HL-60 (cell line): ENCODE measurements at regions not wholly inside any gene's neighbourhood (a gene's known extent, or its start where the extent isn't known, plus 50 kb on each side); places are given as distances from the start of the nearest gene placed in this dataset.

ENCODE experiments used
- DNase-seq, 2 experiments: peaks; one replicate each; pipeline ENCODE4 v3.0.0-alpha.2; 2010 to 2020; ENCODE audit warnings: low read depth in 1 of 2, low spot score in 1 of 2
- H3K27ac ChIP-seq: fragments of 250-450 bp; sonication (Bioruptor Pico); replicated peaks from 2 replicates; pipeline ENCODE4 v1.5.1; 2020; ENCODE audit warnings: mild to moderate bottlenecking, moderate library complexity
- H3K27me3 ChIP-seq: fragments of 250-450 bp; sonication (Bioruptor Pico); 2 replicates; pipeline ENCODE4 v1.5.1; 2021; ENCODE audit warnings: mild to moderate bottlenecking, moderate library complexity; ENCODE audit not compliant: insufficient read depth, poor library complexity, severe bottlenecking
- H3K4me3 ChIP-seq: replicated peaks from 2 replicates; pipeline ENCODE4 v1.5.1; 2011; ENCODE audit warnings: mild to moderate bottlenecking, control low read depth, low read length; ENCODE audit not compliant: insufficient read depth
- GABPA ChIP-seq: IDR thresholded peaks from 2 replicates; pipeline ENCODE4 v1.6.1; 2012; ENCODE audit warnings: low read depth
- POLR2AphosphoS5 ChIP-seq: IDR thresholded peaks from 2 replicates; pipeline ENCODE4 v1.6.1; 2012; ENCODE audit warnings: low read depth
- SPI1 ChIP-seq: IDR thresholded peaks from 2 replicates; pipeline ENCODE4 v1.6.1; 2012; ENCODE audit warnings: low read depth, mild to moderate bottlenecking, borderline replicate concordance
- TF ChIP-seq, protein P1 (sequence below): IDR thresholded peaks from 2 replicates; pipeline ENCODE4 v1.6.1; 2012; ENCODE audit warnings: low read depth; ENCODE audit not compliant: insufficient replicate concordance
- TF ChIP-seq, protein P2 (sequence below): IDR thresholded peaks from one replicate; pipeline ENCODE4 v1.5.1; 2011; ENCODE audit warnings: low read length, control low read depth, inconsistent platforms; ENCODE audit not compliant: insufficient read depth

DNA sequence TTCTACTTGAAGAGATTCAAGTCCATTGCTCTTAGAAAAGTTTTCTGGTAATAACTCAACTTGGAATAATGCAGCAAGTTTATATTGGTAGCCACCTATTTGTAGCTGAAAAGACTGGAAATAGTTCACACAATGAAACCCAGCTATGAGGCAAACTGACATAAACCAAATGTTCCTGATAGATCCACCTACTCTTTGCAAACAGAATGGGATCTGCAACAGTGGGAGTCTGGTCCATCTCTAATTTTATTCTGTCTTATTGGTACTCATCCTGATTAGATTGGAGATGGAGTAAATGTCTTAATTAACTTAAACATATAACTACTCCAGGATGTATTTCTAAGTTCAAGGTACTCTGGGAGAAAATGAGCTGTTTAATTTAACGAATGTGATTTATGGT lies 438.0 kb downstream of the OLFM4 start:
- Histone ChIP-seq H3K27me3 (no peaks in the 10 kb centered on the region), H3K4me3 (no peak overlapping the region), H3K27ac (no peak overlapping the region)
- TF ChIP-seq POLR2AphosphoS5 (no peak), SPI1 (no peak), GABPA (no peak)
- TF ChIP-seq, protein P1, sequence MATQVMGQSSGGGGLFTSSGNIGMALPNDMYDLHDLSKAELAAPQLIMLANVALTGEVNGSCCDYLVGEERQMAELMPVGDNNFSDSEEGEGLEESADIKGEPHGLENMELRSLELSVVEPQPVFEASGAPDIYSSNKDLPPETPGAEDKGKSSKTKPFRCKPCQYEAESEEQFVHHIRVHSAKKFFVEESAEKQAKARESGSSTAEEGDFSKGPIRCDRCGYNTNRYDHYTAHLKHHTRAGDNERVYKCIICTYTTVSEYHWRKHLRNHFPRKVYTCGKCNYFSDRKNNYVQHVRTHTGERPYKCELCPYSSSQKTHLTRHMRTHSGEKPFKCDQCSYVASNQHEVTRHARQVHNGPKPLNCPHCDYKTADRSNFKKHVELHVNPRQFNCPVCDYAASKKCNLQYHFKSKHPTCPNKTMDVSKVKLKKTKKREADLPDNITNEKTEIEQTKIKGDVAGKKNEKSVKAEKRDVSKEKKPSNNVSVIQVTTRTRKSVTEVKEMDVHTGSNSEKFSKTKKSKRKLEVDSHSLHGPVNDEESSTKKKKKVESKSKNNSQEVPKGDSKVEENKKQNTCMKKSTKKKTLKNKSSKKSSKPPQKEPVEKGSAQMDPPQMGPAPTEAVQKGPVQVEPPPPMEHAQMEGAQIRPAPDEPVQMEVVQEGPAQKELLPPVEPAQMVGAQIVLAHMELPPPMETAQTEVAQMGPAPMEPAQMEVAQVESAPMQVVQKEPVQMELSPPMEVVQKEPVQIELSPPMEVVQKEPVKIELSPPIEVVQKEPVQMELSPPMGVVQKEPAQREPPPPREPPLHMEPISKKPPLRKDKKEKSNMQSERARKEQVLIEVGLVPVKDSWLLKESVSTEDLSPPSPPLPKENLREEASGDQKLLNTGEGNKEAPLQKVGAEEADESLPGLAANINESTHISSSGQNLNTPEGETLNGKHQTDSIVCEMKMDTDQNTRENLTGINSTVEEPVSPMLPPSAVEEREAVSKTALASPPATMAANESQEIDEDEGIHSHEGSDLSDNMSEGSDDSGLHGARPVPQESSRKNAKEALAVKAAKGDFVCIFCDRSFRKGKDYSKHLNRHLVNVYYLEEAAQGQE = no peak
- TF ChIP-seq, protein P2, sequence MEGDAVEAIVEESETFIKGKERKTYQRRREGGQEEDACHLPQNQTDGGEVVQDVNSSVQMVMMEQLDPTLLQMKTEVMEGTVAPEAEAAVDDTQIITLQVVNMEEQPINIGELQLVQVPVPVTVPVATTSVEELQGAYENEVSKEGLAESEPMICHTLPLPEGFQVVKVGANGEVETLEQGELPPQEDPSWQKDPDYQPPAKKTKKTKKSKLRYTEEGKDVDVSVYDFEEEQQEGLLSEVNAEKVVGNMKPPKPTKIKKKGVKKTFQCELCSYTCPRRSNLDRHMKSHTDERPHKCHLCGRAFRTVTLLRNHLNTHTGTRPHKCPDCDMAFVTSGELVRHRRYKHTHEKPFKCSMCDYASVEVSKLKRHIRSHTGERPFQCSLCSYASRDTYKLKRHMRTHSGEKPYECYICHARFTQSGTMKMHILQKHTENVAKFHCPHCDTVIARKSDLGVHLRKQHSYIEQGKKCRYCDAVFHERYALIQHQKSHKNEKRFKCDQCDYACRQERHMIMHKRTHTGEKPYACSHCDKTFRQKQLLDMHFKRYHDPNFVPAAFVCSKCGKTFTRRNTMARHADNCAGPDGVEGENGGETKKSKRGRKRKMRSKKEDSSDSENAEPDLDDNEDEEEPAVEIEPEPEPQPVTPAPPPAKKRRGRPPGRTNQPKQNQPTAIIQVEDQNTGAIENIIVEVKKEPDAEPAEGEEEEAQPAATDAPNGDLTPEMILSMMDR = no peak
- DNase-seq = no peak

DNA sequence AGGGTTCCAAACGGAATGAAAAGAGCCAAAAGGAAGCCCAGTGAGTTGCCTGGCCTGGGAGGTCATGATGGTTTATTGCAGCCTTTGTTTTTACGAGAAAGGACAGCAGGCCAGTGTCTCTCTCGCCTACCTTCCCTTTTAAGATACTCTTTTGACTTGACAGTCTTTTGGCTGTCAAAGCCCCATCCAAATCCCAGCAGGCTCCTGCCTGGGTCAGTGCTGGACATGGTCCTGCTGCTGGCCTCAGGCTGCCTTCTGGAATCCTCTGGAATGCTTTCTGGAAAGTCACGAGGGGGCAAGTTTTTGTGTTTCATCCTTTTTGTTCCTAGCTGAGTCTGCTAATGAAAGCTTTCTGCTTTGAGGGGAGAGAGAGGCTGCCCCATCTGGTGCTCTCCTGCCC lies 444.8 kb downstream of the OLFM4 start:
- Histone ChIP-seq H3K4me3 (no peak overlapping the region), H3K27me3 (no peaks in the 10 kb centered on the region), H3K27ac (no peak overlapping the region)
- TF ChIP-seq GABPA = no peak
- TF ChIP-seq POLR2AphosphoS5 = no peak
- TF ChIP-seq, protein P1 = no peak
- TF ChIP-seq SPI1 = no peak
- TF ChIP-seq, protein P2 = no peak
- no peak for DNase-seq

DNA sequence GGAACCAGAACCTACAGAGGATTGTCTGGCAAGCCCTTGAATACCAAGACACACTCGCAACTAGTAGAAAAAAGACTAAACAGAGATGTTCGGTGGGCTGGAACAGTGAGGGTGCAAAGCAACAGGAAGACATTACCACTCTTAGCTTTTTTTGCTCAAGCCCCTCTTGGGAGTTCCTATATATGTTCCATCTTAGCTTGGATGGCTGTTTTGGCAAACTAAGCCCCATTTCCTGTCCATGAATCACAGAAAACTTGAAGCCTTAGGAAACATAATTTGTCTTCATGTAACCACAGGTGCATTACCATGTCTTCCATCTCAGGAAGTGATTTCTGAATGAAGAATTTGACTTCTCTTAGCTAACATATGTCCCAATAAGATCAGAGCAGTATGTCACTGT lies 446.3 kb downstream of the OLFM4 start:
- Histone ChIP-seq H3K4me3 (no peak overlapping the region), H3K27ac (no peak overlapping the region), H3K27me3 (no peaks in the 10 kb centered on the region)
- TF ChIP-seq, protein P2 = no peak
- TF ChIP-seq POLR2AphosphoS5 = no peak
- TF ChIP-seq SPI1 = no peak
- DNase-seq = no peak

DNA sequence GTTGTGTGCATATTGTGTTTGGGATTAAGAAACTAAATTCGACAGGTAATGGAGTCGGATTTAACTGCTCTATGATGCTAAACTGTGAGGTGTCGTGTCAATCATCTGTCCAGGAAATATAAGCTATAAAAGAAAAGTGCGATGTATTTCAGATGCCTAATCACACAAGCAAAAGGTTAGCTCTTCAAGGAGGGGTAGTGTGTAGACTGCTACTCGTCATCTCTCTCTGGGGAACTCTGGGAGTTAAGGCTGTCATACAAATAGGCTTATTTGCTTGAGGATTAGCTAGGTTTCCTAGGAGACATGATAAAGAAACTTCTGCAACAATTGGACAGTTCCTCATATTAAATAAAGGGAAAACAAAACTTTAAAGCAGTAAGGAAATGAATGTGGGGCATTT lies 462.1 kb downstream of the OLFM4 start:
- TF ChIP-seq, protein P1 = no peak
- TF ChIP-seq SPI1 (no peak), GABPA (no peak), POLR2AphosphoS5 (no peak)
- TF ChIP-seq, protein P2 = no peak
- DNase-seq = no peak
- Histone ChIP-seq H3K27ac (no peak overlapping the region), H3K4me3 (no peak overlapping the region), H3K27me3 (no peaks in the 10 kb centered on the region)
